ENCODE measurements at regions not wholly inside any gene's neighbourhood (a gene's known extent, or its start where the extent isn't known, plus 50 kb on each side); places are given as distances from the start of the nearest gene placed in this dataset.
A peak's percentile ranks its signal among the peaks of the same experiment; 100 is the strongest.

GRCh38 chr3:135453326-135453725 is 512.2 kb upstream of the PPP2R3A start:
- DNase-seq (ENCODE audit: low read depth): no peak
- TF ChIP-seq MYC (IDR thresholded peaks at IDR 0.05; ENCODE audit: low read depth, low read length) (no peak), POLR2A (IDR thresholded peaks at IDR 0.05; ENCODE audit: extremely low read depth, insufficient read length) (no peak), MAX (IDR thresholded peaks at IDR 0.05; ENCODE audit: low read depth, low read length) (no peak), CTCF (IDR thresholded peaks at IDR 0.05; ENCODE audit: low read depth, low read length) (no peak)
- no peak overlapping the region for H3K4me3 ChIP-seq (ENCODE audit: low read depth, low read length)

GRCh38 chr3:135454890-135455289 is 510.6 kb upstream of the PPP2R3A start:
- no peak for DNase-seq (ENCODE audit: low read depth)
- TF ChIP-seq MAX (IDR thresholded peaks at IDR 0.05; ENCODE audit: low read depth, low read length) (no peak), POLR2A (IDR thresholded peaks at IDR 0.05; ENCODE audit: extremely low read depth, insufficient read length) (no peak), MYC (IDR thresholded peaks at IDR 0.05; ENCODE audit: low read depth, low read length) (no peak), CTCF (IDR thresholded peaks at IDR 0.05; ENCODE audit: low read depth, low read length) (no peak)
- H3K4me3 ChIP-seq (ENCODE audit: low read depth, low read length): no peak overlapping the region

- no peak overlapping the region for H3K4me3 ChIP-seq (ENCODE audit: low read depth, low read length)
- no peak for TF ChIP-seq CTCF (IDR thresholded peaks at IDR 0.05; ENCODE audit: low read depth, low read length)
- DNase-seq (ENCODE audit: low read depth): peak; percentile 6
Observed at GRCh38 chr3:135456108-135456790, 509.3 kb upstream of the PPP2R3A start.

GRCh38 chr3:135458541-135459322 is 506.8 kb upstream of the PPP2R3A start:
- TF ChIP-seq MAX (IDR thresholded peaks at IDR 0.05; ENCODE audit: low read depth, low read length): no peak
- DNase-seq (ENCODE audit: low read depth): no peak
- H3K4me3 ChIP-seq (ENCODE audit: low read depth, low read length): no peak overlapping the region

- no peak for TF ChIP-seq CTCF (IDR thresholded peaks at IDR 0.05; ENCODE audit: low read depth, low read length)
- no peak for TF ChIP-seq MAX (IDR thresholded peaks at IDR 0.05; ENCODE audit: low read depth, low read length)
- TF ChIP-seq POLR2A (IDR thresholded peaks at IDR 0.05; ENCODE audit: extremely low read depth, insufficient read length): no peak
- TF ChIP-seq MYC (IDR thresholded peaks at IDR 0.05; ENCODE audit: low read depth, low read length): no peak
- no peak overlapping the region for H3K4me3 ChIP-seq (ENCODE audit: low read depth, low read length)
- peak; percentile 47 for DNase-seq (ENCODE audit: low read depth)
Observed at GRCh38 chr3:135460273-135460672, 505.3 kb upstream of the PPP2R3A start.

GRCh38 chr3:135471911-135472310 is 493.6 kb upstream of the PPP2R3A start:
- TF ChIP-seq MYC (IDR thresholded peaks at IDR 0.05; ENCODE audit: low read depth, low read length): no peak
- no peak for TF ChIP-seq POLR2A (IDR thresholded peaks at IDR 0.05; ENCODE audit: extremely low read depth, insufficient read length)
- no peak overlapping the region for H3K4me3 ChIP-seq (ENCODE audit: low read depth, low read length)
- DNase-seq (ENCODE audit: low read depth): no peak

GRCh38 chr3:135473449-135473848 is 492.1 kb upstream of the PPP2R3A start:
- TF ChIP-seq MYC (IDR thresholded peaks at IDR 0.05; ENCODE audit: low read depth, low read length): no peak
- TF ChIP-seq POLR2A (IDR thresholded peaks at IDR 0.05; ENCODE audit: extremely low read depth, insufficient read length): no peak
- no peak for TF ChIP-seq MAX (IDR thresholded peaks at IDR 0.05; ENCODE audit: low read depth, low read length)
- no peak for TF ChIP-seq CTCF (IDR thresholded peaks at IDR 0.05; ENCODE audit: low read depth, low read length)
- no peak for DNase-seq (ENCODE audit: low read depth)
- H3K4me3 ChIP-seq (ENCODE audit: low read depth, low read length): no peak overlapping the region
